Forelimb muscle (tissue), 1 donor: ENCODE measurements at regions not wholly inside any gene's neighbourhood (a gene's known extent, or its start where the extent isn't known, plus 50 kb on each side); places are given as distances from the start of the nearest gene placed in this dataset.
"Not testable (repeated sequence)": the region's sequence is repeated elsewhere in the genome, so short reads cannot be mapped to it uniquely, and the experiment has no call there.

Source experiments
- DNase-seq: peaks from one replicate; pipeline ENCODE4 v3.0.0-alpha.2; 2013; ENCODE audit warnings: low read depth

GRCh38 chr3:130151555-130151954 is 69.9 kb downstream of the ALG1L2 start:
- not testable (repeated sequence) for DNase-seq

GRCh38 chr3:130153247-130153646 is 71.6 kb downstream of the ALG1L2 start:
- not testable (repeated sequence) for DNase-seq

- not testable (repeated sequence) for DNase-seq
Observed at GRCh38 chr3:130155464-130155863, 73.8 kb downstream of the ALG1L2 start.

- DNase-seq = not testable (repeated sequence)
Observed at GRCh38 chr3:130166856-130167255, 85.2 kb downstream of the ALG1L2 start.

GRCh38 chr3:130175195-130175594 is 93.6 kb downstream of the ALG1L2 start:
- DNase-seq = not testable (repeated sequence)

GRCh38 chr3:130176476-130177256 is 95.0 kb downstream of the ALG1L2 start:
- DNase-seq = not testable (repeated sequence)

- not testable (repeated sequence) for DNase-seq
Observed at GRCh38 chr3:130178835-130179234, 97.2 kb downstream of the ALG1L2 start.

- peak; percentile 24 for DNase-seq
Observed at GRCh38 chr3:130179353-130179970, 97.8 kb downstream of the ALG1L2 start.

GRCh38 chr3:130182475-130182874 is 100.8 kb downstream of the ALG1L2 start:
- not testable (repeated sequence) for DNase-seq

GRCh38 chr3:130183689-130184088 is 102.1 kb downstream of the ALG1L2 start:
- not testable (repeated sequence) for DNase-seq

- not testable (repeated sequence) for DNase-seq
Observed at GRCh38 chr3:130184152-130185024, 102.8 kb downstream of the ALG1L2 start.

GRCh38 chr3:130201272-130201671 is 119.6 kb downstream of the ALG1L2 start:
- DNase-seq = not testable (repeated sequence)

- DNase-seq = not testable (repeated sequence)
Observed at GRCh38 chr3:130203633-130204032, 122.0 kb downstream of the ALG1L2 start.

- no peak for DNase-seq
Observed at GRCh38 chr3:130227540-130227939, 117.9 kb upstream of the COL6A5 start.

- DNase-seq = no peak
Observed at GRCh38 chr3:130242850-130243569, 102.5 kb upstream of the COL6A5 start.

- DNase-seq = no peak
Observed at GRCh38 chr3:130243808-130244207, 101.7 kb upstream of the COL6A5 start.

- no peak for DNase-seq
Observed at GRCh38 chr3:130250982-130251381, 94.5 kb upstream of the COL6A5 start.

- DNase-seq = no peak
Observed at GRCh38 chr3:130255442-130255841, 90.0 kb upstream of the COL6A5 start.

- DNase-seq = peak; percentile 69
Observed at GRCh38 chr3:130256821-130257340, 88.6 kb upstream of the COL6A5 start.

- no peak for DNase-seq
Observed at GRCh38 chr3:130258532-130258952, 86.9 kb upstream of the COL6A5 start.
